ENCODE measurements at regions not wholly inside any gene's neighbourhood (a gene's known extent, or its start where the extent isn't known, plus 50 kb on each side); places are given as distances from the start of the nearest gene placed in this dataset.

- no peak overlapping the region for H3K4me3 ChIP-seq (ENCODE audit: insufficient read depth, low read length)
- H3K4me1 ChIP-seq (ENCODE audit: insufficient read depth, low read length): no peaks in the 10 kb centered on the region
- no peaks in the 10 kb centered on the region for H3K36me3 ChIP-seq (ENCODE audit: insufficient read depth, low read length)
- no peak for DNase-seq (ENCODE audit: insufficient read length, low spot score, missing footprints)
- H3K9me3 ChIP-seq (ENCODE audit: low read depth, low read length): no peaks in the 10 kb centered on the region
- TF ChIP-seq CTCF (IDR thresholded peaks at IDR 0.05; ENCODE audit: extremely low read depth, low read depth, low read length): no peak
- no peak overlapping the region for H3K4me2 ChIP-seq (ENCODE audit: insufficient read depth, low read length)
- no peak overlapping the region for H2AFZ ChIP-seq (ENCODE audit: low read length)
- H3K27me3 ChIP-seq (ENCODE audit: insufficient read depth, low read length): peaks cover 30% of the 10 kb centered on the region
- H3K27ac ChIP-seq (ENCODE audit: low read depth, low read length): no peak overlapping the region
- no peaks in the 10 kb centered on the region for H4K20me1 ChIP-seq (ENCODE audit: insufficient read depth, low read length)
- no peaks in the 10 kb centered on the region for H3K79me2 ChIP-seq (ENCODE audit: insufficient read depth, low read length)
Measured at GRCh38 chr15:31225356-31225955, 101.2 kb upstream of the KLF13 start.

- H3K4me1 ChIP-seq (ENCODE audit: insufficient read depth, low read length): no peaks in the 10 kb centered on the region
- DNase-seq (ENCODE audit: insufficient read length, low spot score, missing footprints): no peak
- no peak overlapping the region for H3K27ac ChIP-seq (ENCODE audit: low read depth, low read length)
- peaks cover 30% of the 10 kb centered on the region for H3K27me3 ChIP-seq (ENCODE audit: insufficient read depth, low read length)
- no peaks in the 10 kb centered on the region for H3K36me3 ChIP-seq (ENCODE audit: insufficient read depth, low read length)
- no peaks in the 10 kb centered on the region for H3K9me3 ChIP-seq (ENCODE audit: low read depth, low read length)
- H3K4me2 ChIP-seq (ENCODE audit: insufficient read depth, low read length): no peak overlapping the region
- H4K20me1 ChIP-seq (ENCODE audit: insufficient read depth, low read length): no peaks in the 10 kb centered on the region
- H3K79me2 ChIP-seq (ENCODE audit: insufficient read depth, low read length): no peaks in the 10 kb centered on the region
- no peak overlapping the region for H2AFZ ChIP-seq (ENCODE audit: low read length)
- TF ChIP-seq CTCF (IDR thresholded peaks at IDR 0.05; ENCODE audit: extremely low read depth, low read depth, low read length): no peak
- H3K4me3 ChIP-seq (ENCODE audit: insufficient read depth, low read length): no peak overlapping the region
Measured at GRCh38 chr15:31226021-31226420, 100.6 kb upstream of the KLF13 start.

GRCh38 chr15:31227235-31227634, 99.4 kb upstream of the KLF13 start:
- H3K4me3 ChIP-seq (ENCODE audit: insufficient read depth, low read length): no peak overlapping the region
- H3K36me3 ChIP-seq (ENCODE audit: insufficient read depth, low read length): no peaks in the 10 kb centered on the region
- DNase-seq (ENCODE audit: insufficient read length, low spot score, missing footprints): no peak
- peaks cover 35% of the 10 kb centered on the region for H3K27me3 ChIP-seq (ENCODE audit: insufficient read depth, low read length)
- H3K27ac ChIP-seq (ENCODE audit: low read depth, low read length): no peak overlapping the region
- no peaks in the 10 kb centered on the region for H3K79me2 ChIP-seq (ENCODE audit: insufficient read depth, low read length)
- TF ChIP-seq CTCF (IDR thresholded peaks at IDR 0.05; ENCODE audit: extremely low read depth, low read depth, low read length): no peak
- H3K4me1 ChIP-seq (ENCODE audit: insufficient read depth, low read length): no peaks in the 10 kb centered on the region
- no peak overlapping the region for H2AFZ ChIP-seq (ENCODE audit: low read length)
- no peak overlapping the region for H3K4me2 ChIP-seq (ENCODE audit: insufficient read depth, low read length)
- no peaks in the 10 kb centered on the region for H4K20me1 ChIP-seq (ENCODE audit: insufficient read depth, low read length)
- H3K9me3 ChIP-seq (ENCODE audit: low read depth, low read length): no peaks in the 10 kb centered on the region

- DNase-seq (ENCODE audit: insufficient read length, low spot score, missing footprints): no peak
- H2AFZ ChIP-seq (ENCODE audit: low read length): no peak overlapping the region
- TF ChIP-seq CTCF (IDR thresholded peaks at IDR 0.05; ENCODE audit: extremely low read depth, low read depth, low read length): no peak
Measured at GRCh38 chr15:31228011-31228484, 98.6 kb upstream of the KLF13 start.

More at GRCh38 chr15:31228011-31228484, 98.6 kb upstream of the KLF13 start:
- Histone ChIP-seq H4K20me1 (ENCODE audit: insufficient read depth, low read length) (no peaks in the 10 kb centered on the region), H3K27ac (ENCODE audit: low read depth, low read length) (no peak overlapping the region), H3K27me3 (ENCODE audit: insufficient read depth, low read length) (peaks cover 27% of the 10 kb centered on the region), H3K9me3 (ENCODE audit: low read depth, low read length) (no peaks in the 10 kb centered on the region), H3K4me1 (ENCODE audit: insufficient read depth, low read length) (no peaks in the 10 kb centered on the region), H3K4me3 (ENCODE audit: insufficient read depth, low read length) (no peak overlapping the region), H3K4me2 (ENCODE audit: insufficient read depth, low read length) (no peak overlapping the region), H3K79me2 (ENCODE audit: insufficient read depth, low read length) (no peaks in the 10 kb centered on the region), H3K36me3 (ENCODE audit: insufficient read depth, low read length) (no peaks in the 10 kb centered on the region)
